EH (cell line): ENCODE measurements at regions not wholly inside any gene's neighbourhood (a gene's known extent, or its start where the extent isn't known, plus 50 kb on each side); places are given as distances from the start of the nearest gene placed in this dataset.

ENCODE experiments used
- DNase-seq: peaks from one replicate; pipeline ENCODE4 v3.0.0-alpha.2; 2015; ENCODE audit warnings: low read depth

GRCh38 chr13:50319635-50320255, 304.5 kb downstream of the KCNRG start:
- peak; percentile 76 for DNase-seq

- DNase-seq = peak; percentile 74
These were observed 305.1 kb downstream of the KCNRG start for GRCh38 chr13:50320271-50320862.

- DNase-seq = no peak
These were observed 306.8 kb downstream of the KCNRG start for GRCh38 chr13:50322006-50322405.

- peak; percentile 89 for DNase-seq
These were observed 308.3 kb downstream of the KCNRG start for GRCh38 chr13:50323440-50324065.

DNA sequence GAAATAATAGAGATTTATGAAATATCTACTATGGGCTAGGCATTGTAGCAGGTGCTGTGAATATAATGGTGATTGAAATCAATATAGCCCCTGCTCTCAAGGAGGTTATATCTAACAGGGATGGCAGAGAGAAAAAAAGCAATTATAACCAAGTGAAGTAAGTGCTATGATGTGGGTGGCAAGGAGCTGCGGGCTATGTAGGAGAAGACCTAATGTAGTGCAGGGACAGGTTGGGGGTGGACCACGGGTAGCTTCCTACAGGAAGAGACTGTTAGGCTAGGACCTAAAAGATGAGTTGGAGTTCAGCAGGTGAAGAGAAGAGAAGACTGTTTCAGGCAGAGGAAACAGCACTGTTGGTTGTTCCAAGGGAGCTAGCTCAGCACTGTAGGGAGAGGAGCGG, 311.0 kb downstream of the KCNRG start:
- DNase-seq = no peak

- DNase-seq = no peak
These were observed 311.6 kb downstream of the KCNRG start for GRCh38 chr13:50326811-50327210.

DNA sequence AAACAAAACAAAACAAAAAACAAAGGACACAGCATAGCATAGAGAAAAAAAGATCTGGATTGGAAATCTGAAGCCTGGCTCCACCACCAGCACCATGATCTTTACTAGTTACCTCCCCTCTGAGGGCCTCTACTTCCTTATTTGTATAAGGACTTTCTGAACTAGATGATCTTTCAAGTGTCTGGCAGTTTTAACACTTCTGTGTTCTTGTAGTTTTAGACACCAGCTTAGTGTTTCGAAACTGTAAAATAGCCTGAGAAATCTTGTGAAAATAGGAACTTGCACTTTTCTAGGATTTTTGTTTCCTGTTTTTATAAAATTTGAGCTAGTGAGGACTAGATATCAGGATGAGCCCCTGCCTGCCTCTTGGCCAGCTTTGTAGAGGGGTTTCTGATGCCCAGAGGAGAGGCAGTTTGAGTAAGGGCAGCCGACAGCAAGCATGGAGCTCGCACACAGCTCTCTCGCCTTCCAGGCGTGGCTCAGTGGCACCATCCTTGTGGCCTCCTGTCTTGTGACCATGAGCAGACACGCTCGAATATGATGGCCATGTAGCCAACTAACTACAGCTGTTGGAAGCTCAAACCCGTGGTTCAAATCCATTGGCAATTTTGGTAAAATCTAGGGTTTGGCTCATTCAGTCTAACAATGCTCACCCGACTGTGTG, 319.0 kb downstream of the KCNRG start:
- DNase-seq = no peak

- peak; percentile 11 for DNase-seq
These were observed 319.7 kb downstream of the KCNRG start for GRCh38 chr13:50334944-50335343.

DNA sequence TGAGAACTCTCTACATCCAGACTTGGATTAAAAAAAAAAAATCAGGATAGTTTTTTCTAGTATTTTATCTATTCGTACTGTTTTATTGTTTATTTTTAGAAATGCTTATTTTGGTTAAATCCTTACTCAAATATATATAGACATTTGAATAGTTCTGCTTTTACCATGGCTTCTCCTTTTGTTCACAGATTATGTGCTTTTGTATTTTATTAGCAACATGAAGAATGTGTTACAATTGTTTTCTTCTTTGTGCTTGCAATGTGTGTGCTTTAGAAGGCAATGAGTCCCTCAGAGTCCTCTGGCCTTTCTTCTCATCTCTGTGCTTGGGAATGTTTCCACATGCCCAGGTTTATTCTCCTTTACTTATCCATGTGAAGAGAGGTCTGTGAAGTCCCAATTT, 324.0 kb downstream of the KCNRG start:
- DNase-seq = no peak

DNA sequence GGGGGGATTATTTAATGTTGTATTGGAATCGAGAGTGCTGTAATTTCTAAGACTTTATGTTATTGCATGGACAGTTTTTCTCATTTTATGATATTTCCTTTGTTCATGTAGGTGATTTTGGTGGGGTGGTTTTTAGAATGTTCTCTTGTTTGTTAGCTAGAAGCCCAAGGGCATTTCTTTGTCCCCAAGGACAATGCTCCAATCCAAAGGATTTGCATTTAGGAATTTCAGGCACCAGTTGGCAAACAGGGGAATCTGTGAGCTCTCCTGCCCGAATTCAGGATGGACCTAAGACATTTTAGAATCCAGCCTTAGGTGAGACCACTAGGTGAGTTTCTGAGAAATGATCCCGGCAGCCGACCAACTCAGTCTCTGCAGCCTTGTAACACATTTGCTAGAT, 324.9 kb downstream of the KCNRG start:
- no peak for DNase-seq

DNA sequence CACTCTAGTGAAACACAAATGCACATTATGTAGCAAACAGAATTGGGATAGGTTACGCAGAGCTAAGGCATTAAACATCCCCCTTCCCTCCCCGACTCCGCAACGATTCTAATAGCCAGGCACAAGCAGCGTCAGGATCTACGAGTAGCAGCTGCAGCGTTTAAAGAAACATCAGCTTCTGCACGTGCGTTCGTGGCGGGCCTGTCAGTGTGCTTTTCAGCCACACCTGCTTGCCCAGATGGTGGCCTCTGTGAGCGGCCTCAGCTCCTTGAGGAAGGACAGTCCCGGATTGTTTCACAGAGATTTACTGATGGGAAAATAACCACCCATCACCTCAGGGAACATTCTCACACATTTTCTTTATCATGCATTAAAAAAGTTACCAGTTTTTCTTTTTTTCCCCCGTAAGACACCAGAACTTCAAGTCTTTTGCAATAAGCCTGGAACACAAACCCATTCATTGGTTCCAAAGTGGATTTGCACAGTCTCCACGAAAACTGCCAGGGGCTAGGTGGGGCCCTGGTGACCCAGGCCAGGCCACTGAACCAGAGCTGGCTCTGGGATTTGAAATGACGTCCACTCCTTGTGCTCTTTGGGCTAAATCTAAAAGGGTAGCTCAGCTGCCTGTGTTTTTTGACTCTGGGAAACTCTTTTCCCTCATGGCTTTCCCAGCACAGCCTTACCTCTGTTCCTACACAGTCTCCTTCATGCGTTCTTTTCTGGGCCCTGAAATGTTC, 325.5 kb downstream of the KCNRG start:
- no peak for DNase-seq

DNA sequence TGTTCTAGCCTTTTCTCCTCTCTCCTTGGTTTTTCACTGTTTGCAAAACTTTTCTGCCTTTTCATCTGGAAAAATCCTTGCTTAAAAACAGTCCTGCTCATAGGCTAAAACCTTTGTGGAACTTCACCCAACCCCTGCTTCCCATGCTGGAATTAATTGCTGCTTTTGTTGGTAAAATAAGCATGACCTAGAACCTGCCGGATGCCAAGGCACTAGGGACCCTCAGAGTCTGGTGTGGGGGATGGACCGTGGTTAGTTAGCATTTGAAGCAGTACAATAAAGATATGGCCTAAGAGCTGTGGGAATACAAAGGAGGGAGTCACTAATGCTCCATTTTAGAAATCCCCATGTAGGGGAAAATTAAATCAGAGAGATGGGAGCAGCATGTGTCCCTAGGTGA, 326.3 kb downstream of the KCNRG start:
- no peak for DNase-seq

DNA sequence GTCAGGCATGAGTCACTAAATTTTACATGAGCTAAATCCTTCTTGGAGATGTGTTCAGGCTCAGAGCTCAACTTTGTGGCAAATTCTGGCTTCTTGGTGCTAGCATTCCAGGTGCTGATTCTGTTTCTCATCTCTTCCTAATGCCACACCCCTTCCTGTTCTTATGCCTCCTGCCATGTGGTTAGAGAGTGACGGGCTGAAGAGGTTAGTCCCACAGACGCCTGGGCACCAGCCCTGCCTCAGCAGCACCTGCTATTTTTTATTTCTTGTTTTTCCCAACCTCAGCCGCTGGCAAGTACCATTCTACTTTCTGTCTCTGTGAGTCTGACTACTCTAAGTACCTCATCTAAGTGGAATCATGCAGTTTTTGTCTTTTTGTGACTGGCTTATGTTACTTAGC, 329.5 kb downstream of the KCNRG start:
- no peak for DNase-seq

DNA sequence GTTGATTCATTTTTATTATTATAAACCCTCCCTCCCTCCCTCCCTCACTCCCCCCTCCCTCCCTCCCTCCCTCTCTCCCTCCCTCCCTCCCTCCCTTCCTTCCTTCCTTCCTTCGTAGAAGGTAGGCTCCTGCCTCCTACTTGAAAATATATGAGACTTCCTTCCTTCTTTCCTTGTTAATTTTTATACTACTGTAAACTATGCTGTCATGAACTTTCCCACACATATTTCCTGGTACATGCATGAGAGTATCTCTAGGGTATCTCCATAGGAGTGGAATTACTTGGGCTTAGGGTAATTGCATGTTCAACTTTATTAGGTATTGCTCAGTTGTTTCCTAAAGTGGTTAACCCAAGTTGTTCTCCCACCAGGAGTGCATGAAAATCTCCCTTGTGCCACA, 330.6 kb downstream of the KCNRG start:
- no peak for DNase-seq

DNA sequence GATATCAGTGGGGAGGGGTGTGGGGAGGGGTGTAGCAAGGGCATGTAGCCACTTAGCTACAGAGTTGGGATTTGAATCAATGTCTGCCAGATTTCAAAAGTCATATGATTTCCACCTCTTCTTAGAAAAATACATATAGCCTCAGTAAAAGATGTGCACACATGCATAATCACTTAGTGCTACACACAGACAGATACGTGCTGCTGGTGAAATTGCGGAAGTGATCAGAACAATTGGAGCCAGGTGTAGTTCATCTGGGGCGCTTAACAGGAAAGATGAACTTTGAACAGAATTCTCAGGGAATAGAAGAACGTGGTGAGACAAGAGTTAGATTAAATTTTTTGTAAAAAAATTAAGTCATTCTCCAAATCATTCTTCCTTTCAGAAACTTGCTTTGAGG, 333.1 kb downstream of the KCNRG start:
- no peak for DNase-seq

GRCh38 chr13:50352720-50353480, 337.7 kb downstream of the KCNRG start:
- DNase-seq = no peak

- DNase-seq = no peak
These were observed 338.6 kb downstream of the KCNRG start for GRCh38 chr13:50353651-50354415.

GRCh38 chr13:50355797-50356196, 340.6 kb downstream of the KCNRG start:
- no peak for DNase-seq

- no peak for DNase-seq
These were observed 341.9 kb downstream of the KCNRG start for GRCh38 chr13:50357136-50357535.

DNA sequence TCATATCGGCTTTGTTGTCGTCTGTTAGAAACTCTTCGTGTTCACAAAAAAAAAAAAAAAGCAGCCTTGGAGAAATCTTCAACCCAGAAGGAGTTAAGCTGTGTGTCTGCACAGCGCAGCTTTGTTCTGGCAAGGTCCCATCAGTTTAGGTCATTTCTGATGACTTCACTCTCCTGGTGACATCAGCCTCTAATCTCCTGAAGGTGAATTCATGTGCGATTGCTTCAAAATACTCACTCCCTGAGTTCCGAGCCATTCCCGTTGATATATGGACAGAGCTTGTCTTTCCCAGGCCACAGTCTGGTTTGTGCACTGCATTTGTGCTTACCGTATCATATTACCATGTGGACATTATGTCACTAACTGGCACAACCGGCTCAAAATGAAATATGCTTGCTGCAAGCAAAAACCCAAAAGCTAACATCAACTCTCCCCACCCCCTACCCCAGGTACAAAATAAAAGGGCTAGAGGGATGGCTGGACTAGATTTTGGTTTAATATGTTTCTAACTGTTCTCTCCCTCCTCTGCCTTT, 342.4 kb downstream of the KCNRG start:
- peak; percentile 54 for DNase-seq
